Right atrium auricular region (tissue), 2 donors: ENCODE measurements at regions not wholly inside any gene's neighbourhood (a gene's known extent, or its start where the extent isn't known, plus 50 kb on each side); places are given as distances from the start of the nearest gene placed in this dataset.

ENCODE experiments used
- DNase-seq: peaks from one replicate; pipeline ENCODE4 v3.0.0-alpha.2; 2019; ENCODE audit warnings: low spot score
- H3K27ac ChIP-seq, 2 donors: fragments of 200-600 bp; sonication (generic); 1 replicate in 1 of 2; 2 replicates in 1 of 2; pipeline ENCODE4 v1.5.1; 2016 to 2019
- H3K27me3 ChIP-seq, 2 donors: fragments of 200-600 bp; sonication (generic); one replicate each; pipeline versions ENCODE4 v1.5.1 to v1.6.0; 2017 to 2019
- H3K36me3 ChIP-seq: fragments of 200-600 bp; sonication (generic); one replicate; pipeline ENCODE4 v1.5.1; 2016
- H3K4me1 ChIP-seq, 2 donors: fragments of 200-600 bp; sonication (generic); one replicate each; pipeline versions ENCODE4 v1.5.1 to v1.6.0; 2017 to 2019
- H3K4me3 ChIP-seq, 2 donors: fragments of 200-600 bp; sonication (generic); 1 replicate in 1 of 2; 2 replicates in 1 of 2; pipeline ENCODE4 v1.5.1; 2017 to 2019; ENCODE audit warnings: mild to moderate bottlenecking in 1 of 2, moderate library complexity in 1 of 2
- H3K9me3 ChIP-seq, 2 donors: fragments of 200-600 bp; sonication (generic); one replicate each; pipeline ENCODE4 v1.5.1; 2019
- CTCF ChIP-seq, 2 donors: fragments of 200-600 bp; sonication (generic); IDR thresholded peaks; one replicate each; pipeline ENCODE4 v1.5.1; 2019; ENCODE audit warnings: antibody characterized with exemption in 2 of 2

- Histone ChIP-seq H3K4me3 (no peak overlapping the region), H3K27me3 (no peaks in the 10 kb centered on the region), H3K36me3 (no peaks in the 10 kb centered on the region), H3K9me3 (no peaks in the 10 kb centered on the region), H3K27ac (no peak overlapping the region), H3K4me1 (no peaks in the 10 kb centered on the region)
- no peak for DNase-seq
- TF ChIP-seq CTCF (IDR thresholded peaks at IDR 0.05) = no peak
Observed at GRCh38 chr10:80786322-80786721, 248.6 kb downstream of the SH2D4B start.

GRCh38 chr10:80787952-80788351, 250.2 kb downstream of the SH2D4B start:
- Histone ChIP-seq H3K27ac (no peak overlapping the region), H3K4me1 (no peaks in the 10 kb centered on the region), H3K27me3 (no peaks in the 10 kb centered on the region), H3K36me3 (no peaks in the 10 kb centered on the region), H3K4me3 (no peak overlapping the region), H3K9me3 (no peaks in the 10 kb centered on the region)
- DNase-seq = no peak
- TF ChIP-seq CTCF (IDR thresholded peaks at IDR 0.05) = no peak

GRCh38 chr10:80794994-80795393, 257.3 kb downstream of the SH2D4B start:
- Histone ChIP-seq H3K36me3 (no peaks in the 10 kb centered on the region), H3K9me3 (no peaks in the 10 kb centered on the region), H3K27me3 (no peaks in the 10 kb centered on the region), H3K27ac (no peak overlapping the region), H3K4me3 (no peak overlapping the region), H3K4me1 (no peaks in the 10 kb centered on the region)
- TF ChIP-seq CTCF (IDR thresholded peaks at IDR 0.05) = no peak
- DNase-seq = no peak

- TF ChIP-seq CTCF (IDR thresholded peaks at IDR 0.05) = no peak
- Histone ChIP-seq H3K4me3 (no peak overlapping the region), H3K36me3 (no peaks in the 10 kb centered on the region), H3K27me3 (no peaks in the 10 kb centered on the region), H3K9me3 (peaks cover 0 to 7% of the 10 kb centered on the region in 2 donors), H3K27ac (no peak overlapping the region), H3K4me1 (no peaks in the 10 kb centered on the region)
- DNase-seq = no peak
Observed at GRCh38 chr10:80805343-80806020, 267.8 kb downstream of the SH2D4B start.

GRCh38 chr10:80814147-80814652, 276.5 kb downstream of the SH2D4B start:
- Histone ChIP-seq H3K4me1 (no peaks in the 10 kb centered on the region), H3K4me3 (no peak overlapping the region), H3K27ac (no peak overlapping the region), H3K36me3 (no peaks in the 10 kb centered on the region), H3K9me3 (peaks cover 0 to 5% of the 10 kb centered on the region in 2 donors), H3K27me3 (no peaks in the 10 kb centered on the region)
- DNase-seq = no peak
- TF ChIP-seq CTCF (IDR thresholded peaks at IDR 0.05) = no peak

- no peak for TF ChIP-seq CTCF (IDR thresholded peaks at IDR 0.05)
- H3K9me3 ChIP-seq = peaks cover 0 to 40% of the 10 kb centered on the region in 2 donors
Observed at GRCh38 chr10:80829151-80829550, 291.4 kb downstream of the SH2D4B start.

More at GRCh38 chr10:80829151-80829550, 291.4 kb downstream of the SH2D4B start:
- no peak overlapping the region for H3K27ac ChIP-seq
- no peak overlapping the region for H3K4me3 ChIP-seq
- H3K4me1 ChIP-seq = no peaks in the 10 kb centered on the region
- H3K27me3 ChIP-seq = no peaks in the 10 kb centered on the region
- H3K36me3 ChIP-seq = no peaks in the 10 kb centered on the region
- no peak for DNase-seq
